Keratinocyte (primary cell): ENCODE measurements at regions not wholly inside any gene's neighbourhood (a gene's known extent, or its start where the extent isn't known, plus 50 kb on each side); places are given as distances from the start of the nearest gene placed in this dataset.

Experiments
- DNase-seq: peaks from one replicate; pipeline ENCODE4 v3.0.0-alpha.2; 2011; ENCODE audit warnings: low read depth, missing footprints, low spot score
- FAIRE-seq: peaks from 2 replicates; lab custom pipeline; 2011; peaks lifted over from hg19 to GRCh38; lab: Jason Lieb, UNC
- H2AFZ ChIP-seq: 2 replicates; pipeline ENCODE4 v1.6.0; 2012; ENCODE audit warnings: low read length, control low read depth, inconsistent platforms; ENCODE audit not compliant: control insufficient read depth
- H3K27ac ChIP-seq: 2 replicates; pipeline ENCODE4 v1.5.1; 2011; ENCODE audit warnings: low read length; ENCODE audit not compliant: control insufficient read depth, insufficient read depth
- H3K27me3 ChIP-seq: 3 replicates; pipeline ENCODE4 v1.6.0; 2011; ENCODE audit warnings: low read length; ENCODE audit not compliant: control insufficient read depth, insufficient read depth; ENCODE audit errors: extremely low read depth
- H3K36me3 ChIP-seq, 2 experiments: 2 replicates in 1 of 2; 3 replicates in 1 of 2; pipeline ENCODE4 v1.5.1; 2011; ENCODE audit warnings: low read length in 2 of 2, mild to moderate bottlenecking in 1 of 2; ENCODE audit not compliant: control insufficient read depth in 2 of 2, insufficient read depth in 2 of 2; ENCODE audit errors: extremely low read depth in 1 of 2
- H3K4me1 ChIP-seq: 3 replicates; pipeline ENCODE4 v1.5.1; 2011; ENCODE audit warnings: low read length; ENCODE audit not compliant: control insufficient read depth, insufficient read depth; ENCODE audit errors: extremely low read depth
- H3K4me2 ChIP-seq: 3 replicates; pipeline ENCODE4 v1.6.0; 2011; ENCODE audit warnings: low read depth, low read length; ENCODE audit not compliant: control insufficient read depth, insufficient read depth; ENCODE audit errors: extremely low read depth
- H3K4me3 ChIP-seq, 3 experiments: fragments of 200-600 bp in 1 of 3; sonication (generic) in 1 of 3; 2 replicates in 2 of 3; 3 replicates in 1 of 3; pipeline ENCODE4 v1.5.1; 2011 to 2016; ENCODE audit warnings: low read length in 3 of 3, mild to moderate bottlenecking in 3 of 3, control low read depth in 2 of 3, inconsistent platforms in 1 of 3, low read depth in 1 of 3, mixed read lengths in 1 of 3, mixed run types in 1 of 3, moderate library complexity in 1 of 3; ENCODE audit not compliant: control insufficient read depth in 2 of 3, insufficient read depth in 2 of 3; ENCODE audit errors: extremely low read depth in 1 of 3
- H3K79me2 ChIP-seq: 2 replicates; pipeline ENCODE4 v1.6.0; 2012; ENCODE audit warnings: low read length; ENCODE audit not compliant: control insufficient read depth, insufficient read depth
- H3K9ac ChIP-seq: 3 replicates; pipeline ENCODE4 v1.6.0; 2011; ENCODE audit warnings: low read length; ENCODE audit not compliant: control insufficient read depth, insufficient read depth; ENCODE audit errors: extremely low read depth
- H3K9me1 ChIP-seq: 3 replicates; pipeline ENCODE4 v1.6.0; 2011; ENCODE audit warnings: low read length; ENCODE audit not compliant: control insufficient read depth, insufficient read depth; ENCODE audit errors: extremely low read depth
- H3K9me3 ChIP-seq: 2 replicates; pipeline ENCODE4 v1.5.1; 2012; ENCODE audit warnings: low read depth, low read length; ENCODE audit not compliant: control insufficient read depth
- H4K20me1 ChIP-seq: 3 replicates; pipeline ENCODE4 v1.6.0; 2011; ENCODE audit warnings: low read length; ENCODE audit not compliant: control insufficient read depth, insufficient read depth; ENCODE audit errors: extremely low read depth
- EZH2 ChIP-seq: IDR thresholded peaks from one replicate; pipeline ENCODE4 v1.6.1; 2012; ENCODE audit warnings: inconsistent platforms, mild to moderate bottlenecking, low read length, moderate library complexity
- dilution Hi-C: fragments of 300-500 bp; cut with MboI; formaldehyde crosslinking; loops from one replicate; pipeline ENCODE4 v1.7.0; 2020; ENCODE audit warnings: low sequenced_read_pairs; ENCODE audit not compliant: extremely low pct_ligation_motif_present
- TF ChIP-seq, protein P1 (sequence below), 3 experiments: IDR thresholded peaks in 1 of 3; conservative IDR thresholded peaks in 1 of 3; optimal IDR thresholded peaks in 1 of 3; 2 replicates in 2 of 3; 3 replicates in 1 of 3; pipeline versions ENCODE3 to v1.5.1; 2011; ENCODE audit warnings: low read length in 3 of 3, mild to moderate bottlenecking in 3 of 3, moderate library complexity in 2 of 3, control low read depth in 1 of 3, inconsistent platforms in 1 of 3; ENCODE audit not compliant: insufficient read depth in 2 of 3; ENCODE audit errors: extremely low read depth in 1 of 3

GRCh38 chr1:82487778-82488177, 687.0 kb downstream of the ADGRL2 start:
- TF ChIP-seq, protein P1, sequence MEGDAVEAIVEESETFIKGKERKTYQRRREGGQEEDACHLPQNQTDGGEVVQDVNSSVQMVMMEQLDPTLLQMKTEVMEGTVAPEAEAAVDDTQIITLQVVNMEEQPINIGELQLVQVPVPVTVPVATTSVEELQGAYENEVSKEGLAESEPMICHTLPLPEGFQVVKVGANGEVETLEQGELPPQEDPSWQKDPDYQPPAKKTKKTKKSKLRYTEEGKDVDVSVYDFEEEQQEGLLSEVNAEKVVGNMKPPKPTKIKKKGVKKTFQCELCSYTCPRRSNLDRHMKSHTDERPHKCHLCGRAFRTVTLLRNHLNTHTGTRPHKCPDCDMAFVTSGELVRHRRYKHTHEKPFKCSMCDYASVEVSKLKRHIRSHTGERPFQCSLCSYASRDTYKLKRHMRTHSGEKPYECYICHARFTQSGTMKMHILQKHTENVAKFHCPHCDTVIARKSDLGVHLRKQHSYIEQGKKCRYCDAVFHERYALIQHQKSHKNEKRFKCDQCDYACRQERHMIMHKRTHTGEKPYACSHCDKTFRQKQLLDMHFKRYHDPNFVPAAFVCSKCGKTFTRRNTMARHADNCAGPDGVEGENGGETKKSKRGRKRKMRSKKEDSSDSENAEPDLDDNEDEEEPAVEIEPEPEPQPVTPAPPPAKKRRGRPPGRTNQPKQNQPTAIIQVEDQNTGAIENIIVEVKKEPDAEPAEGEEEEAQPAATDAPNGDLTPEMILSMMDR (optimal IDR thresholded peaks at IDR 0.05 in 1 of 3, IDR thresholded peaks at IDR 0.05 in 1 of 3, conservative IDR thresholded peaks at IDR 0.05 in 1 of 3; ENCODE audit: extremely low read depth in 1 of 3, insufficient read depth in 2 of 3, low read length in 3 of 3) = no peak
- no peak for TF ChIP-seq EZH2
- Histone ChIP-seq H3K4me3 (no peak overlapping the region), H3K36me3 (no peaks in the 10 kb centered on the region), H3K9me3 (no peaks in the 10 kb centered on the region), H4K20me1 (no peaks in the 10 kb centered on the region), H3K4me2 (no peak overlapping the region), H2AFZ (no peak overlapping the region), H3K9me1 (no peaks in the 10 kb centered on the region), H3K27ac (no peak overlapping the region), H3K9ac (no peak overlapping the region), H3K4me1 (peaks cover 21% of the 10 kb centered on the region), H3K27me3 (no peaks in the 10 kb centered on the region), H3K79me2 (no peaks in the 10 kb centered on the region)
- dilution Hi-C loops = no loop called here
- DNase-seq = no peak
- FAIRE-seq = no peak

GRCh38 chr1:82486969-82487368, 686.2 kb downstream of the ADGRL2 start:
- no peaks in the 10 kb centered on the region for H3K36me3 ChIP-seq
- no peaks in the 10 kb centered on the region for H3K9me3 ChIP-seq
- no peak for DNase-seq
- H3K79me2 ChIP-seq = no peaks in the 10 kb centered on the region
- no peak for FAIRE-seq
- H3K27ac ChIP-seq = no peak overlapping the region
- peaks cover 21% of the 10 kb centered on the region for H3K4me1 ChIP-seq
- TF ChIP-seq, protein P1 (optimal IDR thresholded peaks at IDR 0.05 in 1 of 3, IDR thresholded peaks at IDR 0.05 in 1 of 3, conservative IDR thresholded peaks at IDR 0.05 in 1 of 3; ENCODE audit: extremely low read depth in 1 of 3, insufficient read depth in 2 of 3, low read length in 3 of 3) = no peak
- no peak for TF ChIP-seq EZH2
- no peaks in the 10 kb centered on the region for H3K9me1 ChIP-seq
- no peak overlapping the region for H3K9ac ChIP-seq
- H3K4me2 ChIP-seq = no peak overlapping the region
- H3K4me3 ChIP-seq = no peak overlapping the region
- dilution Hi-C loops = no loop called here
- no peaks in the 10 kb centered on the region for H3K27me3 ChIP-seq
- H4K20me1 ChIP-seq = no peaks in the 10 kb centered on the region
- no peak overlapping the region for H2AFZ ChIP-seq
